Fibroblast of upper back skin (primary cell): ENCODE measurements at regions not wholly inside any gene's neighbourhood (a gene's known extent, or its start where the extent isn't known, plus 50 kb on each side); places are given as distances from the start of the nearest gene placed in this dataset.
A peak's percentile ranks its signal among the peaks of the same experiment; 100 is the strongest.

Experiments
- DNase-seq: peaks from one replicate; pipeline ENCODE4 v3.0.0-alpha.2; 2013

GRCh38 chr13:107069108-107069776 lies 501.3 kb upstream of the ARGLU1 start:
- DNase-seq: no peak

GRCh38 chr13:107067381-107067780 lies 499.4 kb upstream of the ARGLU1 start:
- DNase-seq: no peak

GRCh38 chr13:107066355-107066754 lies 498.4 kb upstream of the ARGLU1 start:
- DNase-seq: peak; percentile 78

- DNase-seq: no peak
These were observed 497.1 kb upstream of the ARGLU1 start for GRCh38 chr13:107065036-107065435.

GRCh38 chr13:107057028-107057631 lies 489.2 kb upstream of the ARGLU1 start:
- DNase-seq: peak; percentile 14

GRCh38 chr13:107043021-107043956 lies 475.4 kb upstream of the ARGLU1 start:
- DNase-seq: peak; percentile 79

GRCh38 chr13:107035778-107036177 lies 467.8 kb upstream of the ARGLU1 start:
- DNase-seq: peak; percentile 86

GRCh38 chr13:107035186-107035585 lies 467.2 kb upstream of the ARGLU1 start:
- DNase-seq: no peak

- DNase-seq: peak; percentile 41
These were observed 466.4 kb upstream of the ARGLU1 start for GRCh38 chr13:107034236-107034872.

- no peak for DNase-seq
These were observed 463.8 kb upstream of the ARGLU1 start for GRCh38 chr13:107031716-107032115.

GRCh38 chr13:107028751-107029150 lies 460.8 kb upstream of the ARGLU1 start:
- no peak for DNase-seq

GRCh38 chr13:107025991-107026390 lies 458.1 kb upstream of the ARGLU1 start:
- DNase-seq: peak; percentile 57

- DNase-seq: no peak
These were observed 455.4 kb upstream of the ARGLU1 start for GRCh38 chr13:107023335-107023734.

- DNase-seq: no peak
These were observed 452.5 kb upstream of the ARGLU1 start for GRCh38 chr13:107020393-107020792.

- DNase-seq: no peak
These were observed 450.3 kb upstream of the ARGLU1 start for GRCh38 chr13:107018285-107018684.

- peak; percentile 65 for DNase-seq
These were observed 438.7 kb upstream of the ARGLU1 start for GRCh38 chr13:107006661-107007060.

GRCh38 chr13:107005577-107005976 lies 437.6 kb upstream of the ARGLU1 start:
- no peak for DNase-seq

- DNase-seq: no peak
These were observed 436.0 kb upstream of the ARGLU1 start for GRCh38 chr13:107003911-107004310.

GRCh38 chr13:106998664-106999063 lies 430.7 kb upstream of the ARGLU1 start:
- DNase-seq: no peak

GRCh38 chr13:106997696-106998095 lies 429.8 kb upstream of the ARGLU1 start:
- DNase-seq: no peak

GRCh38 chr13:106996867-106997618 lies 429.1 kb upstream of the ARGLU1 start:
- DNase-seq: peak; percentile 55

GRCh38 chr13:106990594-106990993 lies 422.7 kb upstream of the ARGLU1 start:
- DNase-seq: peak; percentile 39
